Ramos (cell line): ENCODE measurements at regions not wholly inside any gene's neighbourhood (a gene's known extent, or its start where the extent isn't known, plus 50 kb on each side); places are given as distances from the start of the nearest gene placed in this dataset.
"Not testable (repeated sequence)": the region's sequence is repeated elsewhere in the genome, so short reads cannot be mapped to it uniquely, and the experiment has no call there.

ENCODE experiments used
- in situ Hi-C: fragments of 300-500 bp; cut with MboI; formaldehyde crosslinking; loops from one replicate; pipeline ENCODE4 v1.14.3; 2022; ENCODE audit warnings: low sequenced_read_pairs; ENCODE audit not compliant: unreplicated experiment

DNA sequence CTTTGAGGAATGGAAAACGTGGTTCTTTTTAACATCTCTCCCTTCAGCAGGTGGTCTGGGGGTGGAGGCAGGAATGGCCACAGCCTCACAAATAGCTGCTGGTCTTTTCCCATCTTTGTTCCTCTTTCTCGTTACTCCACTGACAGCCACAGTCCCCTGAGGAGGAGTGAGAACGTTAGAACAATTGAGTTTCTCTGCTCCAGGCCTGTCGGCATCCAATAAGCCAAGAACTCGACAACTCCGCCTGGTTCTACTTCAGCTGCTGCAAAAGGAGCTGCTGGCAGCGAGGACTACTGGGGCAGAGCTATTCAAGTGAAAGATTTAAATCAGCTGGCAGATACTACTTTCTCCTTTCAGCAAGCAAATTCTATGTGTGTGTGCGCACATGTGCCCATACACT, 169.5 kb upstream of the GALNT2 start:
- in situ Hi-C loops, result no loop called here

DNA sequence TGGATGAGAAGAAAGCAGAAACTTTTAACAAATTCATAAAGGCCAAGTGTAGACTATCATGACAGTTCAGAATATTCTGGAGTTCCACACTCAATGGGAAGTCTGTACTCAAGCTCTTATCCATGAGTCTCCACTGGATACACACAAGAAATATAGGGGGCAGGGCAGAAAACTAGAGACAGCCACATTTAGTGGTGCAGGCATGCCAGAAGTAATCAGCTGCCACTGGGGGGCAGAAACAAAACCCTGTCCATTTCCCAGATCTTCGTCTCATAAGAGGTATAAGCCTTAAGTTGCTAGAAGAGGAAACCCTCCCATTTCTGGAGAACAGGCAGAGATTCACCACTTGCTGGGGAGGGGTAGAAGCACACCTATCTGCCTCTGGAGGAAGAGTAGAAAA, 166.8 kb upstream of the GALNT2 start:
- in situ Hi-C loops, result no loop called here

DNA sequence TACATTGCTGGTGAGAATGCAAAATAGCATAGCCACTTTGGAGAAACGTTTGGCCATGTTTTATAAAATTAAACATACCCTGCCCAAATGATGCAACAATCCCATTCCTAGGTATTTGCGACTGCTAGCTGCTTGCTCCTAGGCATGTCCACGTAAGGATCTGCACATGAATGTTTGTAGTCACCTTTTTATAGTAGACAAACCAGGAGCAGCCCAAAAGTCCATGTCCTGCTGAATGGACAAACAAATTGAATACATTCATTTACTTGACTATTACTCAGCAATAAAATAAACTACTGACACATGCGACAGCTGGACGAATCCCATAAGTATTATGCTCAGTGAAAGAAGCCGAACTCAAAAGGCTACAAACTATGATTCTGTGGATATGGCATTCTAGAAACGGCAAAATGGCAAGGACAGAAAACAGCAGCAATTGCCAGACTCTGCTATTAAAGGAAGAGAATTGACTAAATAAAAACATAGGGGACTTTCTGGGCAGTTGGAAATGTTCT, 161.9 kb upstream of the GALNT2 start:
- in situ Hi-C loops, result no loop called here

DNA sequence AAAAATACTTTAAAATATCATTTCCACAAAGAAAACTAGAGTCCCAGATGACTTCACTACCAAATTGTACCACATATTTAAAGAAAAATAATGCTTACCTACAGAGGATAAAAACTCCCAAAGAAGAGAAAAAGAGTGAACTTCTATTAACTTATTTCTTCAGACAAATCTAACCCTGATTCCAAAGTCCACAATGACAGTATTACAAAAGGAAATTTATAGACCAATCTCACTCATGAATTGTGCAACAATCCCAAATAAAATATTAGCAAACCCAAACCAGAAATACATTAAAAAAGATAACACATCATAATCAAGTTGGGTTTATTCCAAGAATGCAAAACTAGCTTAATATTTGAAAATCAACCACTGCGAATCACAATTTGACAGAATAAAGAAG, 161.4 kb upstream of the GALNT2 start:
- in situ Hi-C loops, result no loop called here

DNA sequence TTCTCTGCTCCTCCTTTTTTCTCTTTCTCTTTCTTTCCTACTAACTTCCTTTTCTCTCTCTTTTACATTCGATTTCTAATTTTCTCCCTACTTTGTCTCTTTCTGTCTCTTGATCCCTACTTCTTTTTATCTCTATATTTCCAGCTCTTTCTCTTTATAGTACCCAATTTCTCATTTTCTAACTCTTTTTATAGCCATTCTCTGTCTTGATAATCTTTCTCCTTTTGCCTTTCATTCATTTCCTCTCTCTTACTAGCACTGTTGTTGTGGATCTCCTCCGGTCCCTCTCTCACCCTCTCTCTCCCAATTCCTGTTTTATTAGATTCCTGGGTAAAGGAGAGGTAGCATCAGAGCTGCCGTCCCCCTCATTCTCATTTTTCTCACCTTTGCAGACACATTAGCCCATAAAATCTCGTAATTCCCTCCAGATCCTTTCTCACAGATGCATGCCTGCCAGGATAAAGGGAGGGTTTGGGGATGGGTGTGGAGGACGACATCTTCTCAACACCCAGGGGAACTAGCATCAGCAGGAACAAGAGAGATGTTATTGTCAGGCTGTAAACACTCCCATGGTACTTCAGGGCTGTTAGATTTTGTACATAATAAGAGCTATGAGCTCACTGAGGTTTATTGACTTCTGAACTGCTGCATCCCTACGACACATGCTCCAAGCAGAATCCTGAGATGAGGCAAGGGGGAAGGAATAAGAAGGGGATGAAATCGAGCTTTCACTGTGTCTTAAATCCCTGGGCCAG, 159.0 kb upstream of the GALNT2 start:
- in situ Hi-C loops, result no loop called here

DNA sequence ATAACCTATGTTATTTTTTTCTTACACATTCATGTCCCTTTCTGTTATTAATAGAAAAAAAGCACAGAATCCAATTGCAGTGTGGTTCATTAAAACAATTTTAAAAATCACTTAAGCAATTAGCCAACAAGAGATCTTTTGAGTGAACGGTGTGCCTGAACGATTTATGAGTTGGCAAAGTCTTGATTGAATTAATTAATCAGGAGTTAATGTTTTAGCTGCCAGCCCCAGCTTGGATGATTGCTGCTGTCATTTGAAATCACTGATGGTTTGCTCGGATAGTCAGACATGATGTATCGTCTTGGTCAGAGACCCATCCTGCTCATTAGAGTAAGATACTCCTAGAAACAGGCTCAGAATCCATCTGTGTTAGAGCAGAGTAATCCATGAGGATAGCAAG, 158.3 kb upstream of the GALNT2 start:
- in situ Hi-C loops, result no loop called here

DNA sequence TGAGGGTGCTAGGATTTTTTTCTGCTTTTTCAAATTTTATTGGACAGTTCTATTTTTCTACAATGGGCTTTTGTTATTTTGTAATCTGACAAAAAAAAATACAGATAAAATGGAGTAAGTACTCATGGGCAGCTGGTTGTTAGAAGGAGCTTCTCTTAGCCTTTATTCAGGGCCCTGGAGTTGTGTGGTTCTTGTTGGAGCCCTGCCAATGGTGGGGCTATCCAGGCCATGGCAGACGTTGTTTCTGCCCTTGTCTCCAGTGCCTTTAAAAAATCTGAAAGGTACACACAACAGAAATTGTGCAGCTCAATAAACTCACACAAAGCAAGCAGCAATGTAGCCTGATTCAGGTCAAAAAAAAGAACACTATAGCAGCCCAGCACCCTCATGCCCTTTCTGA, 153.5 kb upstream of the GALNT2 start:
- in situ Hi-C loops, result no loop called here

DNA sequence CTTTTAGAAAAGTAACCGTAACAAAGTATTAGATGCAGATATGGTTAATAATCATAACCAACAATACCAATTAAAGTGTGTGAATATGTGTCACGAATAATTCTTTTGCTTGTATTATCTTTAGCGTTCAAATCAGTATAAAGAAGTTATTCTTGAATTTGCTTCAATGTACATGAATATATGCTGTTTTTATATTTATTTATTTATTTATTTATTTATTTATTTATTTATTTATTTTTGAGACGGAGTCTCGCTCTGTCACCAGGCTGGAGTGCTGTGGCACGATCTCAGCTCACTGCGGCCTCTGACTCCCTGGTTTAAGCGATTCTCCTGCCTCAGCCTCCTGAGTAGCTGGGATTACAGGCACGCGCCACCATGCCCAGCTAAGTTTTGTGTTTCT, 147.6 kb upstream of the GALNT2 start:
- in situ Hi-C loops, result not testable (repeated sequence)

DNA sequence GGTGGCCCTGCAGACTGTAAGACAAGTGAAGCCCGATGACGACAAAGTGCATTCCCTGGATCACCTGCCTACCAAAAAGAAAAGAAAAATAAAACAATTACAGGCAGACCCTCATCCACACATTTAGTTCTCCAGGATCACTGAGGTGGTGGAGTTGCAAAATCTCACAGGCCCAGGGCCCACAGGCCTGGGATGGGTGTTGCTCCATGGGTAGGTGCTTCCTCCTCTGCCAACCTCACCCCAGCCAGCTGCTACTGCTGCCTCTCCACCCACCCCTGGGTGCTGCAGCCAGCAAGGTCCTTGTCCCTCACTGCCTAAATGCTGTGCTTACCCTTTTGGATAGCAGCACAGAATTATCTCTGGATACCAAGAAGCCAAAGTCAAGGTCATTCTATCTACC, 146.4 kb upstream of the GALNT2 start:
- in situ Hi-C loops, result no loop called here

DNA sequence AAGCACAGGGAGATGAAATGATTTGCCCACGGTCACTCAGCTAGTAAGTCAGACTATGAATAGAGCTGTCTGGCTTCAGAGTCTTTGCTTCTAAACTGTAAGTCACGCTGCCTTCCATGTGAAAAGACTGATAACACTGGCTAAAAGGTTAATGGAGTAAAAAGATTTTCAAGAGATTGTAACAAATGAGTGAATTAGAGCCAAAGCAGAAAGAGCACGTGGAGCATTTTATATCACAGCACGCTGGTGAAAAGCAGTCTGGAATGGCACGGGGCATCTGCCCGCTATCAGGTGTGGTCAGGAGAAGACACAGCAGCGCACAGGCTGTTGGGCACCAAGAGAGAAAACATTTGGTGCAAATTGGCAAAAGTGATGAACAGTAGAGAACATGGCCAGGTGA, 144.8 kb upstream of the GALNT2 start:
- in situ Hi-C loops, result no loop called here

DNA sequence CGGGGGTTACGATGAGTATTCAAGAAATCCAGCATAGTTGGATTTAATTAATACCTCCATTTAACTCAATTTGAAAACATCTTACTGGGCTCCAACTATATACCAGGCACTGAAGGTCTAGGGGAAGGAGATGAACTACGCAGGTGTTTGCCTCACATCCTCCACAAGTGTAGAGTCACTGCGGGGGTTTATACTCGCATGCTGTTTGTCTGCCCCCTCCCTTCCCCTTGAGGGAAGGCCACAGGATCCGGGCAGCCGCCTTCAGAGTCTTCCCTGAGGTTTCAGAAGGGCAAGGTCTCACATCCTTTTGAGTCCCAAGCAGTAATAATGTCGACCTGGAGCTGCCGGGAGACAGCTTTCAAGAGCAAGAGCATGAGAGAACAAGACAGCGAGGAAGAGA, 142.4 kb upstream of the GALNT2 start:
- in situ Hi-C loops, result no loop called here

DNA sequence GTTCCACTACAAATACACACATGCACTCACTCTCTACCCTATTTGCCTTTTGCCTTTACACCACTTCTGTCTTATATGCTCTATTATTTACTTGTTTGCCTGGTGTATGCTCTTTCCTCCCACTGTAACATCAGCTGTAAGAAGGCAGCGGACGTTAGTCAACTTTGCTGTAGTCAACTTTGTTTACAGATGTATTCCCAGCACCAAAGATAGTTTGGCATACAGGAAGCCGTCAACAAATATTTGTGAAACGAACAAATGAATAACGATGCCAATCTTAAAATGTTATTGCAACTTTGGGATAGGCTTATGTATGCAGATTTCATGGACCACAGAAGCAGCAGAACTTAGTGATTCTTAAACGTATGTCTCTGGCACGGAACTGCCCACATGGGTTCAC, 138.3 kb upstream of the GALNT2 start:
- in situ Hi-C loops, result no loop called here

DNA sequence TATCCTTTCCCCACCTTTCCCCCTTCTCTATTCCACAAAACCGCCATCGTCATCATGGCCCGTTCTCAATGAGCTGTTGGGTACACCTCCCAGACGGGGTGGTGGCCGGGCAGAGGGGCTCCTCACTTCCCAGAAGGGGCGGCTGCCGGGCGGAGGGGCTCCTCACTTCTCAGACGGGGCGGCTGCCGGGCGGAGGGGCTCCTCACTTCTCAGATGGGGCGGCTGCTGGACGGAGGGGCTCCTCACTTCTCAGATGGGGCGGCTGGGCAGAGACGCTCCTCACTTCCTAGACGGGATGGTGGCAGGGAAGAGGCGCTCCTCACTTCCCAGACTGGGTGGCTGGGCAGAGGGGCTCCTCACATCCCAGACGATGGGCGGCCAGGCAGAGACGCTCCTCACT, 135.3 kb upstream of the GALNT2 start:
- in situ Hi-C loops, result not testable (repeated sequence)

DNA sequence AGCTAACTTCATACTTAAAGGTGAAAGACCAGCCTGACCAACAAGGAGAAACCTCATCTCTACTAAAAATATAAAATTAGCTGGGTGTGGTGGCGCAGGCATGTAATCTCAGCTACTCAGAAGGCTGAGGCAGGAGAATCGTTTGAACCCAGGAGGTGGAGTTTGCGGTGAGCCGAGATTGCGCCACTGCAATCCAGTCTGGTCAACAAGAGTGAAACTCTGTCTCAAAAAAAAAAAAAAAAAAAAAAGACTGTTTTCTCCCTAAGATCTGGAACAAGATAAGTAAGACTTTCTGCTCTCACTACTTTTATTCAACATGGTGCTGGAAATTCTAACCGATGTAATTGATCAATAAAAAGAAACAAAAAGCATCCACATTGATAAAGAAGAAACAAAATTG, 131.9 kb upstream of the GALNT2 start:
- in situ Hi-C loops, result not testable (repeated sequence)

DNA sequence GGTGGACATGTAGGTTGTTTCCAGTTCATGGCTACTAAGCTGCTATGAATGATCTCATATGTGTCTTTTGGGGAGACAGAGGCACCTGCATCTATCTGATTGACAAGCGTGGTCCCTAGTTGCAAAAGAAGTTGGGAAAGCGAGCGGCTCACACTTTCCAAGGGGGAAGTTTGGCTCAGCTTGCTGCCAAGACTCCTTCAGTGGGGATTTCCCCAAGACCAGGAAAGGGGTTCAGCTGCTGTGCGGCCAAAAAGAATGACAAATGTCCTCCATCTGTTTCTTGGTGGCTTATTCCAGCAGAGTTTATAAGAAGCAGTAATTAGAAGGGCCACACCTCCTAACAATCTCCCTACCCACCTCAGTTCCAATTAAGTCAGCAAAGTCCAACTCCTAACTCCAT, 128.5 kb upstream of the GALNT2 start:
- in situ Hi-C loops, result no loop called here

DNA sequence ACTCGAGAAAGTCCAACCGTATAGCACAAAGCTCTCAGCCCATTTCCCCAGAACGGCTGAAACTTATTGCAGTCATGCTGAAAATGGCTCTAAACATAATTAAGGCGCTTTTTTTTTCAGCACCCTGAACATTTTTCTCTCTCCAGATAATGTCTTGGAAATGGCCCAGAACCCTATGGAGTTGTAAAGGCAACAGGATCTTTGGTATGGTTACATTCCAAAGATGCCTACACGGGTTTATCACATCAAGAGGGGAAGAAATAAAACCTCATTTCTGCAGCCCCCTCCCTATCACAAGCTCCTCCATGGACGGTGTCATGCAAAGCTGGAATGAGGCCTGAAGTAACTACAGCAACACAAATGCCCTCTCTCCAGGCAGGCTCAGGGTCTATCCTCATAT, 126.4 kb upstream of the GALNT2 start:
- in situ Hi-C loops, result no loop called here

DNA sequence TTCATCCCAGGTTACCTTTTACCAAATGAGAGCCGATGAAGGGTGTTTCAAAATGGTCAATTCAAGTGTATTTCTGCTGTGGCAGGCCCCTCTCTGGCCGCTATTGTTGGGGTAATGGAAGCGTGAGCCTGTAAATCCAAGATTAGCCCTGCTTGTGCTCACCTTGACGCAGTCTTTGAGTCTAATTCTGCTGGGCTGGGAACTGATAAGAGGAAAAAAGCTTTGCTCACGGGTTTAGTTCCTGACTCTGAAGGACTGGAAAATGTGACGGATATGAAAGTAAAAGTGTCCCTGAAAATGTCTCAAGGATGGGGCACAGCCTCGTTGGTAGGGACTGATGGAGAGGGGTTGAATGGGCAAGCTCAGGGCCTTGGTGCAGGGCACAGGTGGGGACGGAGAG, 125.9 kb upstream of the GALNT2 start:
- in situ Hi-C loops, result no loop called here

DNA sequence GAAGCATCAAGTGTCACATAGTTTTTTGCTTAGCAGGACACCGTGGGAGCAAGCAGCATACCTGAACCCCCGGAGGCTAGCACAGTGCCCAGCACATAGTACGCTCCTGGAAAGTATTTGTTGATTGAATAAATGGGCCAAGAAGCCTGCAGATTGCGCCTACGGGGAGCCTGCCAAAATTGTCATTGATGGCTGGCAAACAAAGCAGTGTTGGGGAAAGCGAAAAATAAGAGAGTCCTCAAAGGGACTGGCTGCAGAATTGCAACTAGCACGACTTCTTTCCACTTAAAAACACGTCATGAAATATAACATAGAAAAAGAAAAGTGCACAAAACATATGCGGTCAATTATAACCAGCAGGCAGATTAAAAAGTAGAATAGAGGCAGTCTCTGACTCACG, 125.2 kb upstream of the GALNT2 start:
- in situ Hi-C loops, result no loop called here

DNA sequence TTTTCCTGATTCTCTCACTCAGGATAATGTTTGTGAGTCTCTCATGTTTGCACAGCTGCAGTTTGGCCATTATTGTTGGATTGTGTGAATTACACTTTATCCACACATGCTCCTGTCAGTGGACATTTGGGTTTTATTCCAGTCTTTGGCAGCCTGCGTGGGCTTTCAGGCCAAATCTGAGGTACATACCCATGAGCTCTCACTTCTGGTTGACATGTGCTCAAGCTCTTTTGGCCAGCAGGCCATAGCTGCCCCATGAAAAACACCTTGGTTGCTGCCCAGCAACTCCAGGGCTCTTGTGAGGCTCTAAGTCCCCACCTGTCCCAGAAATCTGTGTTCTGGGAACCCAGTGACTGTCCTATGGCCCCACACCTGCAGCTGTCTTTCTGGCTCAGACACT, 124.5 kb upstream of the GALNT2 start:
- in situ Hi-C loops, result no loop called here

DNA sequence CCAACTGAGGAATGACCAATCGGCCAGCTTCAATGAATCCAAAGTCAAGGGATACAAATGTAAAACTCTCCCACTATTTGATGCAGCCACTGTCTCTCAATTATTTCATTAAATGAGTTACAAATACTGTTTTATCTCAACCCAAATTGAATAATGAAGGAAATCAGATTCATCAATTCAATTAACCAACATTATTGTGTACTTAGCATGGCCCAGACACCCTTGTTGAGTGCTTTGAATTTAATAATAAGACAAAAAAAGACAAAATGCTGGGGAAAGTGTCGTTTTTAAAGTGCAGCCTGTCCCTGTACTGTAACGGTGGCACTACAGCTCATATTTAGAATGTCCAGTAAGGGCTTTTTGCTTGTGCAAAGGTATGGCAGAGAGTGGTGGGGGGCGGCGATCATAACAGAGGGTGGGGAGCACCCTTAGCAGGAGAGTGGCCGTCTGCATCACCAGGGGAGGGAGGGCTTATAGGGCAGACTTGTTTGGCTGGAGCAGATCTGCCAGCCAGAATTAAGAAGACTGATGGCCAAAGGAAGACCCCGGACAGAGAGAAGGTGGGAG, 123.8 kb upstream of the GALNT2 start:
- in situ Hi-C loops, result no loop called here

DNA sequence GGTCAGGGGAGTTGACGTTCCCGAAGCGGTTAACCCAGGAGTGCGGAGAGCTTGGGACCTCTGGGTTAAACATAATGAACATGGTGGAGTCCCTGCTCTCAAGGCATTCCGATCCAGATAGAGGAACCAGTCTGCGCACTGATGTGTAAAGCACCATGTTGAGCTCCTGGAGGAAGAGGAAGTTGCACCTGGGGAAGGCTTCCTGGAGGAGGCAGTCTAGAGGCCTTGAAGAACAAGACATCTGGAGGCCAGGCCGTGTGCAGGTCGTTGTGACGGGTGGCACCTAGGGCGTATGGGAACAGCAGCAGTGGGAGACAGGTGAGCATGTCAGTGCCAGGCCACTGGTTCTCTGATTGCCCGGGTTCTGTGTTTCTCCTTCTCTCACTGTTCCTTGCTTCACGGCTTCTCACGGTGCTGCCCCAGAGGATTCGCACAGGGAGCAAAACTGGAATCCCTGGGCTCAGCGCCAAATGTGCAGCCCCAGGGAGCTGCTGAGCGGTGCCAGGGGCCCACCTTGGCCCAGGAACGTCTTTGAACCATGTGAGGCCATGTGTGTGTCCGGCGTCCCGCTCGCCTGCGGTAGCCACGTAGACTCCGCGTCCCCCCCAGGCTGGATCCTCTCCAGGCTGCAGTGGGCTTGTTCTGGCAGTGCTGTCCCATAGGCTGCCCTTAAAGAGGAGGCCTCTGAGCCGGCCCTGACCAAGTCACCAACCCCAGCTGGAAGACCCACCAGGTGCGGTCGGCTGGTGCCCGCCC, 122.9 kb upstream of the GALNT2 start:
- in situ Hi-C loops, result no loop called here
